Adrenal gland (tissue), 9 donors: ENCODE measurements at regions not wholly inside any gene's neighbourhood (a gene's known extent, or its start where the extent isn't known, plus 50 kb on each side); places are given as distances from the start of the nearest gene placed in this dataset.

Experiments
- DNase-seq, 7 donors: peaks; one replicate each; pipeline ENCODE4 v3.0.0-alpha.2; 2019 to 2020
- H3K27ac ChIP-seq, 5 donors: fragments of 200-600 bp; sonication (generic) in 4 of 5; 1 replicate in 3 of 5; 2 replicates in 2 of 5; pipeline versions ENCODE4 v1.5.1 to v1.8.0; 2016 to 2020; ENCODE audit warnings: mild to moderate bottlenecking in 1 of 5
- H3K27me3 ChIP-seq: fragments of 200-600 bp; 2 replicates; pipeline ENCODE4 v1.8.0; 2021
- H3K36me3 ChIP-seq, 2 donors: fragments of 200-600 bp; replicated peaks in 1 of 2; 1 replicate in 1 of 2; 2 replicates in 1 of 2; pipeline versions ENCODE4 v1.5.1 to v1.8.0; 2018 to 2022
- H3K4me1 ChIP-seq, 2 donors: fragments of 200-600 bp; replicated peaks in 1 of 2; 1 replicate in 1 of 2; 2 replicates in 1 of 2; pipeline versions ENCODE4 v1.5.1 to v1.8.0; 2018 to 2021
- H3K4me3 ChIP-seq, 4 donors: fragments of 200-600 bp; sonication (generic) in 3 of 4; one replicate each; pipeline ENCODE4 v1.5.1; 2016 to 2018
- H3K9me3 ChIP-seq, 3 donors: fragments of 200-600 bp; sonication (generic) in 1 of 3; replicated peaks in 1 of 3; 1 replicate in 2 of 3; 2 replicates in 1 of 3; pipeline versions ENCODE4 v1.5.1 to v1.8.0; 2016 to 2021
- CTCF ChIP-seq, 6 experiments: fragments of 450-650 bp in 4 of 6; fragments of 200-600 bp in 2 of 6; sonication (generic) in 1 of 6; IDR thresholded peaks; 1 replicate in 5 of 6; 2 replicates in 1 of 6; pipeline versions ENCODE4 v1.5.1 to v1.8.0; 2016 to 2021; ENCODE audit warnings: antibody characterized with exemption in 6 of 6, mild to moderate bottlenecking in 2 of 6, moderate library complexity in 1 of 6
- POLR2A ChIP-seq, 2 donors: fragments of 450-650 bp; IDR thresholded peaks; one replicate each; pipeline ENCODE4 v1.6.1; 2017; ENCODE audit warnings: antibody characterized with exemption in 2 of 2, mild to moderate bottlenecking in 2 of 2, moderate library complexity in 1 of 2
- WGBS, 4 donors: extraction: QIAGEN DNeasy Blood & Tissue Kit in 2 of 4; methylation state at CpG; one replicate each; pipeline versions ENCODE4 v1.1.5 to v1.1.7; 2013 to 2017; 5-methylcytosine and 5-hydroxymethylcytosine counted together
- intact Hi-C, 2 donors: fragments of 100-400 bp; cut with DNase I; formaldehyde crosslinking; loops; one replicate each; pipeline versions ENCODE4 v1.14.1 to v1.15.0; 2022 to 2023
- donor health status: healthy with polysubstance abuse.
- donor health status: Bipolar disorder and iron deficiency.
- donor health status: DM: yes; HTN: yes; CAD: no.
- donor health status: DM: no; HTN: no; CAD: no.
- donor health status: DM: no; HTN: no; CAD: no.

- DNase-seq = no peak
- H3K36me3 ChIP-seq = no peaks in the 10 kb centered on the region
- TF ChIP-seq CTCF (IDR thresholded peaks at IDR 0.05) = no peak
- no peak for TF ChIP-seq POLR2A (IDR thresholded peaks at IDR 0.05)
- H3K4me3 ChIP-seq = no peak overlapping the region
- intact Hi-C loops = loop anchor here in 1 of 2 donors (10.0 kb wide), 1 partner anchor 68 kb away; no protein-coding TSS in a partner anchor
- no peaks in the 10 kb centered on the region for H3K9me3 ChIP-seq
- no peaks in the 10 kb centered on the region for H3K4me1 ChIP-seq
- H3K27me3 ChIP-seq = no peaks in the 10 kb centered on the region
- WGBS, 4 donors = 80 to 87% (median 84%) methylated on average over 5 of the region's 5 CpGs
- no peak overlapping the region for H3K27ac ChIP-seq
These were observed 209.3 kb downstream of the ZNF608 start for GRCh38 chr5:124537107-124537506.

- TF ChIP-seq CTCF (IDR thresholded peaks at IDR 0.05) = no peak
- no peak for TF ChIP-seq POLR2A (IDR thresholded peaks at IDR 0.05)
These were observed 210.1 kb downstream of the ZNF608 start for GRCh38 chr5:124536333-124536732.

GRCh38 chr5:124530916-124531315 is 215.5 kb downstream of the ZNF608 start:
- no peak for DNase-seq
- Histone ChIP-seq H3K9me3 (no peaks in the 10 kb centered on the region), H3K36me3 (no peaks in the 10 kb centered on the region), H3K27ac (no peak overlapping the region), H3K4me1 (no peaks in the 10 kb centered on the region), H3K27me3 (no peaks in the 10 kb centered on the region), H3K4me3 (no peak overlapping the region)
- TF ChIP-seq CTCF (IDR thresholded peaks at IDR 0.05) = no peak
- no peak for TF ChIP-seq POLR2A (IDR thresholded peaks at IDR 0.05)
- intact Hi-C loops = loop anchor here in 1 of 2 donors (10.0 kb wide), 1 partner anchor 74 kb away; no protein-coding TSS in a partner anchor
- WGBS, 4 donors = 96 to 100% (median 99%) methylated on average over 1 of the region's 1 CpG

More at GRCh38 chr5:124536333-124536732, 210.1 kb downstream of the ZNF608 start:
- H3K27ac ChIP-seq = peak overlapping the region in 1 of 5 donors; percentile 29
- H3K9me3 ChIP-seq = no peaks in the 10 kb centered on the region
- H3K36me3 ChIP-seq = no peaks in the 10 kb centered on the region
- WGBS, 4 donors = 66 to 70% (median 66%) methylated on average over 3 to 4 of the region's 4 CpGs
- no peaks in the 10 kb centered on the region for H3K4me1 ChIP-seq
- no peaks in the 10 kb centered on the region for H3K27me3 ChIP-seq
- intact Hi-C loops = loop anchor here in 1 of 2 donors (10.0 kb wide), 1 partner anchor 68 kb away; no protein-coding TSS in a partner anchor
- DNase-seq = no peak
- H3K4me3 ChIP-seq = no peak overlapping the region

GRCh38 chr5:124528838-124529237 is 217.6 kb downstream of the ZNF608 start:
- Histone ChIP-seq H3K27ac (no peak overlapping the region), H3K4me1 (no peaks in the 10 kb centered on the region), H3K9me3 (no peaks in the 10 kb centered on the region), H3K4me3 (no peak overlapping the region), H3K36me3 (no peaks in the 10 kb centered on the region), H3K27me3 (no peaks in the 10 kb centered on the region)
- no peak for DNase-seq
- TF ChIP-seq POLR2A (IDR thresholded peaks at IDR 0.05) = no peak
- TF ChIP-seq CTCF (IDR thresholded peaks at IDR 0.05) = no peak
- WGBS, 4 donors = 85 to 96% (median 95%) methylated on average over 2 of the region's 2 CpGs
- intact Hi-C loops = no loop called here
